Erythroblast (primary cell): ENCODE measurements at regions not wholly inside any gene's neighbourhood (a gene's known extent, or its start where the extent isn't known, plus 50 kb on each side); places are given as distances from the start of the nearest gene placed in this dataset.

Experiments
- GATA1 ChIP-seq: IDR thresholded peaks from 2 replicates; pipeline ENCODE4 v1.6.1; 2011; ENCODE audit warnings: low read depth, mild to moderate bottlenecking, control low read depth, low read length, moderate library complexity
- POLR2A ChIP-seq: IDR thresholded peaks from 2 replicates; pipeline ENCODE4 v1.6.1; 2011; ENCODE audit warnings: mild to moderate bottlenecking, low read length

DNA sequence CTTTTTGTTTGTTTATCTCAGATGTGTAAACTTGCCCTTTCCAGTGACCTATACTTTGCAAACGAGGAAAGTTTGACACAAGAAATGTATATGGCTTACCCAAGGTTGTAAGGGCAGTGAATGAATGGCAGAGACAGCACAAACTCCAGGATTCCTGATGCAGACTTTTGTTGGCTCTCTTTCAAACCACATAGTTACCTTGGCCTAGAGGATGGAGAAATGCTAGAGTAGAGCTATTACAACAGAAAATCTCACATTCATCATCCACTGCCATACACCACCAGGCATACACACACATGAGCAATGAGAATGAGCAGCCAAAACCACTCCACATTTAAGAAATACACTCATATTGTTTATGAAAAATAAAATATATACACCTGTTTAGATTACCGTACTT, 387.0 kb downstream of the TLR4 start:
- TF ChIP-seq POLR2A (no peak), GATA1 (no peak)
